Glutamatergic neuron (in vitro differentiated cells): ENCODE measurements at regions not wholly inside any gene's neighbourhood (a gene's known extent, or its start where the extent isn't known, plus 50 kb on each side); places are given as distances from the start of the nearest gene placed in this dataset.

ENCODE experiments used
- DNase-seq: peaks from one replicate; pipeline ENCODE4 v3.0.0; 2022
- H3K27ac Mint-ChIP-seq: one replicate; pipeline ENCODE4 v1.8.0; 2020; ENCODE audit warnings: mild to moderate bottlenecking, mixed read lengths, inconsistent platforms; ENCODE audit not compliant: unreplicated experiment
- H3K27me3 Mint-ChIP-seq: one replicate; pipeline ENCODE4 v1.8.0; 2020; ENCODE audit warnings: mild to moderate bottlenecking, moderate library complexity, mixed read lengths, inconsistent platforms; ENCODE audit not compliant: unreplicated experiment
- H3K36me3 Mint-ChIP-seq: one replicate; pipeline ENCODE4 v1.8.0; 2020; ENCODE audit warnings: mild to moderate bottlenecking, mixed read lengths, inconsistent platforms; ENCODE audit not compliant: unreplicated experiment
- H3K4me1 Mint-ChIP-seq: one replicate; pipeline ENCODE4 v1.8.0; 2020; ENCODE audit warnings: mild to moderate bottlenecking, low read depth, mixed read lengths, inconsistent platforms; ENCODE audit not compliant: unreplicated experiment
- H3K4me3 Mint-ChIP-seq: one replicate; pipeline ENCODE4 v1.8.0; 2020; ENCODE audit warnings: mild to moderate bottlenecking, mixed read lengths, inconsistent platforms; ENCODE audit not compliant: unreplicated experiment
- H3K9me3 Mint-ChIP-seq: one replicate; pipeline ENCODE4 v1.8.0; 2020; ENCODE audit warnings: mild to moderate bottlenecking, moderate library complexity, mixed read lengths, inconsistent platforms; ENCODE audit not compliant: unreplicated experiment
- CTCF ChIP-seq: fragments of 200-600 bp; sonication (generic); IDR thresholded peaks from one replicate; pipeline ENCODE4 v1.5.0; 2021; ENCODE audit not compliant: partially characterized antibody, unreplicated experiment

- Mint-ChIP-seq H3K36me3 (peaks cover 4% of the 10 kb centered on the region), H3K4me3 (no peak overlapping the region), H3K9me3 (no peaks in the 10 kb centered on the region), H3K27ac (no peak overlapping the region), H3K4me1 (no peaks in the 10 kb centered on the region), H3K27me3 (peaks cover 2% of the 10 kb centered on the region)
- TF ChIP-seq CTCF = no peak
- no peak for DNase-seq
Measured at GRCh38 chr5:165914456-165914855, 2377.0 kb upstream of the WWC1 start.

GRCh38 chr5:165919196-165919595, 2372.2 kb upstream of the WWC1 start:
- Mint-ChIP-seq H3K4me1 (no peaks in the 10 kb centered on the region), H3K27ac (no peak overlapping the region), H3K27me3 (peaks cover 2% of the 10 kb centered on the region), H3K9me3 (no peaks in the 10 kb centered on the region), H3K4me3 (no peak overlapping the region), H3K36me3 (no peaks in the 10 kb centered on the region)
- TF ChIP-seq CTCF = no peak
- DNase-seq = peak; percentile 14

GRCh38 chr5:165920655-165921054, 2370.8 kb upstream of the WWC1 start:
- peaks cover 2% of the 10 kb centered on the region for H3K27me3 Mint-ChIP-seq
- H3K4me3 Mint-ChIP-seq = no peak overlapping the region
- H3K36me3 Mint-ChIP-seq = no peaks in the 10 kb centered on the region
- no peak overlapping the region for H3K27ac Mint-ChIP-seq
- no peaks in the 10 kb centered on the region for H3K4me1 Mint-ChIP-seq
- H3K9me3 Mint-ChIP-seq = peaks cover under 1% of the 10 kb centered on the region
- no peak for TF ChIP-seq CTCF
- no peak for DNase-seq

GRCh38 chr5:165928971-165929370, 2362.5 kb upstream of the WWC1 start:
- no peaks in the 10 kb centered on the region for H3K4me1 Mint-ChIP-seq
- no peak overlapping the region for H3K4me3 Mint-ChIP-seq
- no peaks in the 10 kb centered on the region for H3K36me3 Mint-ChIP-seq
- H3K9me3 Mint-ChIP-seq = peaks cover 3% of the 10 kb centered on the region
- peaks cover 3% of the 10 kb centered on the region for H3K27me3 Mint-ChIP-seq
- no peak for TF ChIP-seq CTCF
- DNase-seq = no peak
- no peak overlapping the region for H3K27ac Mint-ChIP-seq

- Mint-ChIP-seq H3K27ac (no peak overlapping the region), H3K4me3 (no peak overlapping the region), H3K36me3 (no peaks in the 10 kb centered on the region), H3K4me1 (peaks cover 2% of the 10 kb centered on the region), H3K9me3 (no peaks in the 10 kb centered on the region), H3K27me3 (peaks cover 2% of the 10 kb centered on the region)
- DNase-seq = no peak
- no peak for TF ChIP-seq CTCF
Measured at GRCh38 chr5:165940541-165940940, 2350.9 kb upstream of the WWC1 start.
